Fibroblast of lung (primary cell): ENCODE measurements at regions not wholly inside any gene's neighbourhood (a gene's known extent, or its start where the extent isn't known, plus 50 kb on each side); places are given as distances from the start of the nearest gene placed in this dataset.

Experiments
- DNase-seq, 2 donors: peaks; one replicate each; pipeline versions ENCODE4 v3.0.0 to v3.0.0-alpha.2; 2010; ENCODE audit warnings: low read depth in 2 of 2
- H2AFZ ChIP-seq: 2 replicates; pipeline ENCODE4 v1.5.1; 2012; ENCODE audit warnings: low read length, control low read depth, inconsistent platforms
- H3K27ac ChIP-seq: 2 replicates; pipeline ENCODE4 v1.5.1; 2011; ENCODE audit warnings: low read length, control low read depth; ENCODE audit not compliant: insufficient read depth
- H3K27me3 ChIP-seq: 2 replicates; pipeline ENCODE4 v1.5.1; 2011; ENCODE audit warnings: mild to moderate bottlenecking, low read length; ENCODE audit not compliant: control insufficient read depth, insufficient read depth
- H3K36me3 ChIP-seq: 2 replicates; pipeline ENCODE4 v1.5.1; 2011; ENCODE audit warnings: low read length; ENCODE audit not compliant: control insufficient read depth, insufficient read depth
- H3K4me1 ChIP-seq: 2 replicates; pipeline ENCODE4 v1.5.1; 2011; ENCODE audit warnings: low read length; ENCODE audit not compliant: control insufficient read depth, insufficient read depth; ENCODE audit errors: extremely low read depth
- H3K4me2 ChIP-seq: 2 replicates; pipeline ENCODE4 v1.5.1; 2011; ENCODE audit warnings: low read length, control low read depth; ENCODE audit not compliant: insufficient read depth; ENCODE audit errors: extremely low read depth
- H3K4me3 ChIP-seq, 4 experiments: fragments of 200-600 bp in 1 of 4; sonication (generic) in 1 of 4; replicated peaks in 1 of 4; 2 replicates each; pipeline ENCODE4 v1.5.1; 2011 to 2016; ENCODE audit warnings: low read length in 4 of 4, low read depth in 3 of 4, mild to moderate bottlenecking in 3 of 4, control low read depth in 2 of 4, inconsistent platforms in 1 of 4, mixed read lengths in 1 of 4; ENCODE audit not compliant: insufficient read depth in 1 of 4; ENCODE audit errors: control extremely low read depth in 1 of 4
- H3K79me2 ChIP-seq: 2 replicates; pipeline ENCODE4 v1.5.1; 2012; ENCODE audit warnings: mild to moderate bottlenecking, low read length, inconsistent platforms; ENCODE audit not compliant: control insufficient read depth, insufficient read depth
- H3K9ac ChIP-seq: 2 replicates; pipeline ENCODE4 v1.5.1; 2011; ENCODE audit warnings: mild to moderate bottlenecking, low read length, control low read depth; ENCODE audit not compliant: insufficient read depth
- H3K9me3 ChIP-seq: 2 replicates; pipeline ENCODE4 v1.5.1; 2012; ENCODE audit warnings: low read depth, low read length; ENCODE audit not compliant: control insufficient read depth, insufficient read depth
- H4K20me1 ChIP-seq: 2 replicates; pipeline ENCODE4 v1.5.1; 2011; ENCODE audit warnings: low read length; ENCODE audit not compliant: control insufficient read depth, insufficient read depth; ENCODE audit errors: extremely low read depth
- EZH2 ChIP-seq: IDR thresholded peaks from 2 replicates; pipeline ENCODE4 v1.5.1; 2012; ENCODE audit warnings: low read length, control low read depth, mild to moderate bottlenecking; ENCODE audit errors: missing control alignments
- TF ChIP-seq, protein P1 (sequence below), 2 donors: IDR thresholded peaks in 1 of 2; conservative IDR thresholded peaks in 1 of 2; 1 replicate in 1 of 2; 2 replicates in 1 of 2; pipeline ENCODE4 v1.5.1; 2011 to 2012; ENCODE audit warnings: low read length in 2 of 2, control low read depth in 1 of 2, inconsistent platforms in 1 of 2, low read depth in 1 of 2, mild to moderate bottlenecking in 1 of 2

- Histone ChIP-seq H3K36me3 (no peaks in the 10 kb centered on the region), H3K9me3 (no peaks in the 10 kb centered on the region), H3K79me2 (no peaks in the 10 kb centered on the region), H3K4me2 (no peak overlapping the region), H3K27me3 (no peaks in the 10 kb centered on the region), H3K4me1 (no peaks in the 10 kb centered on the region), H3K27ac (no peak overlapping the region), H3K4me3 (no peak overlapping the region), H3K9ac (no peak overlapping the region), H2AFZ (no peak overlapping the region), H4K20me1 (no peaks in the 10 kb centered on the region)
- peak; percentile 14 to 20 for DNase-seq
- TF ChIP-seq EZH2: no peak
- TF ChIP-seq, protein P1, sequence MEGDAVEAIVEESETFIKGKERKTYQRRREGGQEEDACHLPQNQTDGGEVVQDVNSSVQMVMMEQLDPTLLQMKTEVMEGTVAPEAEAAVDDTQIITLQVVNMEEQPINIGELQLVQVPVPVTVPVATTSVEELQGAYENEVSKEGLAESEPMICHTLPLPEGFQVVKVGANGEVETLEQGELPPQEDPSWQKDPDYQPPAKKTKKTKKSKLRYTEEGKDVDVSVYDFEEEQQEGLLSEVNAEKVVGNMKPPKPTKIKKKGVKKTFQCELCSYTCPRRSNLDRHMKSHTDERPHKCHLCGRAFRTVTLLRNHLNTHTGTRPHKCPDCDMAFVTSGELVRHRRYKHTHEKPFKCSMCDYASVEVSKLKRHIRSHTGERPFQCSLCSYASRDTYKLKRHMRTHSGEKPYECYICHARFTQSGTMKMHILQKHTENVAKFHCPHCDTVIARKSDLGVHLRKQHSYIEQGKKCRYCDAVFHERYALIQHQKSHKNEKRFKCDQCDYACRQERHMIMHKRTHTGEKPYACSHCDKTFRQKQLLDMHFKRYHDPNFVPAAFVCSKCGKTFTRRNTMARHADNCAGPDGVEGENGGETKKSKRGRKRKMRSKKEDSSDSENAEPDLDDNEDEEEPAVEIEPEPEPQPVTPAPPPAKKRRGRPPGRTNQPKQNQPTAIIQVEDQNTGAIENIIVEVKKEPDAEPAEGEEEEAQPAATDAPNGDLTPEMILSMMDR (conservative IDR thresholded peaks at IDR 0.05 in 1 of 2, IDR thresholded peaks at IDR 0.05 in 1 of 2; ENCODE audit: low read depth in 1 of 2, low read length in 2 of 2): no peak
These were observed 915.0 kb downstream of the CDH11 start for GRCh38 chr16:64206862-64207261.

GRCh38 chr16:64203126-64203525 is 918.7 kb downstream of the CDH11 start:
- Histone ChIP-seq H3K4me2 (no peak overlapping the region), H3K9ac (no peak overlapping the region), H3K79me2 (no peaks in the 10 kb centered on the region), H3K27ac (no peak overlapping the region), H2AFZ (no peak overlapping the region), H3K36me3 (no peaks in the 10 kb centered on the region), H3K4me1 (no peaks in the 10 kb centered on the region), H3K4me3 (no peak overlapping the region), H4K20me1 (no peaks in the 10 kb centered on the region), H3K27me3 (no peaks in the 10 kb centered on the region), H3K9me3 (no peaks in the 10 kb centered on the region)
- no peak for TF ChIP-seq EZH2
- TF ChIP-seq, protein P1 (conservative IDR thresholded peaks at IDR 0.05 in 1 of 2, IDR thresholded peaks at IDR 0.05 in 1 of 2; ENCODE audit: low read depth in 1 of 2, low read length in 2 of 2): no peak
- no peak for DNase-seq

DNA sequence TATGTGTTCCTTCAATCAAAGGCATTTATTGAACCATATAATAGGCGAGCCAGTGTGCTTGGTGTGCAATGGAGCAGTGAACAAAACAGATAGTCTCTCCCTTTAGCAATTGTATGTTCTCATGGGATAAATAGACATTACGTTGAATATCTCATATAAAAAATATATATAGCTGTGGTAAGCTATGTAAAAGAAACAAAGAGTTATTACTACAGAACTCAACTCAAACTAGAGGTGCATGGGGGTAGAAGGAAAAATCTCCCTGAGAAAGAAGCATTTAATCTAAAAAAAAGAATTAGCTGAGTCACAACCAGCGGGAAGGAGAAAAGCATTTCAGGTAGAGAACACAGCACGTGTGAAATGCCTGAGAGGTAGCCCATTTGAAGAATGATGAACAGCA is 919.3 kb downstream of the CDH11 start:
- no peaks in the 10 kb centered on the region for H4K20me1 ChIP-seq
- no peak overlapping the region for H3K4me3 ChIP-seq
- no peak overlapping the region for H3K4me2 ChIP-seq
- H3K4me1 ChIP-seq: no peaks in the 10 kb centered on the region
- TF ChIP-seq, protein P1 (conservative IDR thresholded peaks at IDR 0.05 in 1 of 2, IDR thresholded peaks at IDR 0.05 in 1 of 2; ENCODE audit: low read depth in 1 of 2, low read length in 2 of 2): no peak
- TF ChIP-seq EZH2: no peak
- H3K79me2 ChIP-seq: no peaks in the 10 kb centered on the region
- no peaks in the 10 kb centered on the region for H3K36me3 ChIP-seq
- H3K9ac ChIP-seq: no peak overlapping the region
- no peaks in the 10 kb centered on the region for H3K9me3 ChIP-seq
- no peak for DNase-seq
- no peaks in the 10 kb centered on the region for H3K27me3 ChIP-seq
- H3K27ac ChIP-seq: no peak overlapping the region
- no peak overlapping the region for H2AFZ ChIP-seq
